Uterus (tissue), 2 donors: ENCODE measurements at regions not wholly inside any gene's neighbourhood (a gene's known extent, or its start where the extent isn't known, plus 50 kb on each side); places are given as distances from the start of the nearest gene placed in this dataset.

ENCODE experiments used
- POLR2A ChIP-seq, 2 donors: fragments of 450-650 bp; IDR thresholded peaks; one replicate each; pipeline ENCODE4 v1.6.1; 2016; ENCODE audit warnings: antibody characterized with exemption in 2 of 2, mild to moderate bottlenecking in 1 of 2, moderate library complexity in 1 of 2
- TF ChIP-seq, protein P1 (sequence below), 4 experiments: fragments of 200-600 bp in 2 of 4; fragments of 450-650 bp in 2 of 4; sonication (generic) in 2 of 4; IDR thresholded peaks; one replicate each; pipeline ENCODE4 v1.5.1; 2016 to 2019; ENCODE audit warnings: antibody characterized with exemption in 4 of 4, mild to moderate bottlenecking in 2 of 4, moderate library complexity in 1 of 4

DNA sequence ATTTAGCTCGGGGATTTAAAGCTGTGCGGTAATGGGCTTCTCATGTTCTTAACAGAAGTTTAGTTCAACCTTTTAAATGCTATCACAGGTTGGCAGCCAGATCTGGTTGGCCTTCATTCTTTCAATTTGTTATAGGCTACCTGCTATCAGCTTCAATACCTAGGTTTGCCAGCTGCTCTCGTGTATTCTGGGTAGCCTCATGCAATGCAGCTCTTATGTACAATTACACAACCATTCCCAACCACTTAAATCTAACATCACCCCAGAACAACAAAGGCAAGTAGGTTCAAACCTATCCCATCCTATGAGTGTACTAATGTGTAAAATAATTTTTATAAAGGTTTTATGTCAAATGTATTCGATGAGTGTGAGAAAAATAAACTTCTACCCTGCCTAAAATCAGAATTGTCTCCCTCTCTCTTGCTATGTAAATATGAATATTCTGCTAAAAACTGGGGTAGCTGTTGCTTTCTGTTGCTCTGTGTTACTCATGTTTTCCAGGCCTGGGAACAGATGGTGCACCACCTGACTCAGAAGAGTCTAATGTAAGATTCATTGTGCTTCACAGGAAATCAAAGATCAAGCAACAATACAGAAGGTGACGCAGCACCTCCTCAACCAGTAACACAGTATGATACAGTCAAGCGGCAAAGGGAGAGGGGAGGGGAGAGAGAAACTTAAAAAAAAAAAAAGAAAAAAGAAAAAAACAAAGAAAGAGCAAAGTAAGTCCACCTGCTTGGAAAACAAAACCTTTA, 188.6 kb downstream of the ETV1 start:
- TF ChIP-seq, protein P1, sequence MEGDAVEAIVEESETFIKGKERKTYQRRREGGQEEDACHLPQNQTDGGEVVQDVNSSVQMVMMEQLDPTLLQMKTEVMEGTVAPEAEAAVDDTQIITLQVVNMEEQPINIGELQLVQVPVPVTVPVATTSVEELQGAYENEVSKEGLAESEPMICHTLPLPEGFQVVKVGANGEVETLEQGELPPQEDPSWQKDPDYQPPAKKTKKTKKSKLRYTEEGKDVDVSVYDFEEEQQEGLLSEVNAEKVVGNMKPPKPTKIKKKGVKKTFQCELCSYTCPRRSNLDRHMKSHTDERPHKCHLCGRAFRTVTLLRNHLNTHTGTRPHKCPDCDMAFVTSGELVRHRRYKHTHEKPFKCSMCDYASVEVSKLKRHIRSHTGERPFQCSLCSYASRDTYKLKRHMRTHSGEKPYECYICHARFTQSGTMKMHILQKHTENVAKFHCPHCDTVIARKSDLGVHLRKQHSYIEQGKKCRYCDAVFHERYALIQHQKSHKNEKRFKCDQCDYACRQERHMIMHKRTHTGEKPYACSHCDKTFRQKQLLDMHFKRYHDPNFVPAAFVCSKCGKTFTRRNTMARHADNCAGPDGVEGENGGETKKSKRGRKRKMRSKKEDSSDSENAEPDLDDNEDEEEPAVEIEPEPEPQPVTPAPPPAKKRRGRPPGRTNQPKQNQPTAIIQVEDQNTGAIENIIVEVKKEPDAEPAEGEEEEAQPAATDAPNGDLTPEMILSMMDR (IDR thresholded peaks at IDR 0.05): no peak
- TF ChIP-seq POLR2A (IDR thresholded peaks at IDR 0.05): no peak
